Astrocyte (in vitro differentiated cells and primary cell): ENCODE measurements at regions not wholly inside any gene's neighbourhood (a gene's known extent, or its start where the extent isn't known, plus 50 kb on each side); places are given as distances from the start of the nearest gene placed in this dataset.

Experiments used
- EZH2 ChIP-seq: IDR thresholded peaks from 2 replicates; pipeline ENCODE4 v1.6.1; 2012; ENCODE audit warnings: mild to moderate bottlenecking, low read length, inconsistent platforms; ENCODE audit not compliant: insufficient read depth
- TF ChIP-seq, protein P1 (sequence below): IDR thresholded peaks from 2 replicates; pipeline ENCODE4 v1.5.1; 2011; ENCODE audit warnings: low read depth, mild to moderate bottlenecking, inconsistent platforms, low read length, moderate library complexity; ENCODE audit not compliant: insufficient read depth

DNA sequence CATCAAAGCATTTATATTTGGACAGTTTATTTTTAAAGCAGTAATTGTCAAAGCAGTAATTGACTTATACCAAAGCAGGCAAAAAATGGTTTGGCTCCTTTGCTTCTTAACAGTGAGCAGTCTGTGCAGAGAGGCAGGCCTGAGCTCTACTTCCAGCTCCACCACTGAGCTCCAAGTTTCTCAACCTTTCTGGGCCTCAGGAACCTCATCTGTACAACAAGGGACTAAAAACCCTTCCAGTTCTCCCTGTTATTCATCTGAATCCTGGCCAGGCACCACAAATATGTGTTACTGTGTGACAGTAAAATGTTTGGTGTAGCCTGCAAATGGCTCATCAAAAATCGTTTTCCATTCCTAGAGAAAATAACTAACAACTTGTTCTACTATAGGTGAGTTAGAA is 88.7 kb upstream of the TTC29 start:
- TF ChIP-seq, protein P1, sequence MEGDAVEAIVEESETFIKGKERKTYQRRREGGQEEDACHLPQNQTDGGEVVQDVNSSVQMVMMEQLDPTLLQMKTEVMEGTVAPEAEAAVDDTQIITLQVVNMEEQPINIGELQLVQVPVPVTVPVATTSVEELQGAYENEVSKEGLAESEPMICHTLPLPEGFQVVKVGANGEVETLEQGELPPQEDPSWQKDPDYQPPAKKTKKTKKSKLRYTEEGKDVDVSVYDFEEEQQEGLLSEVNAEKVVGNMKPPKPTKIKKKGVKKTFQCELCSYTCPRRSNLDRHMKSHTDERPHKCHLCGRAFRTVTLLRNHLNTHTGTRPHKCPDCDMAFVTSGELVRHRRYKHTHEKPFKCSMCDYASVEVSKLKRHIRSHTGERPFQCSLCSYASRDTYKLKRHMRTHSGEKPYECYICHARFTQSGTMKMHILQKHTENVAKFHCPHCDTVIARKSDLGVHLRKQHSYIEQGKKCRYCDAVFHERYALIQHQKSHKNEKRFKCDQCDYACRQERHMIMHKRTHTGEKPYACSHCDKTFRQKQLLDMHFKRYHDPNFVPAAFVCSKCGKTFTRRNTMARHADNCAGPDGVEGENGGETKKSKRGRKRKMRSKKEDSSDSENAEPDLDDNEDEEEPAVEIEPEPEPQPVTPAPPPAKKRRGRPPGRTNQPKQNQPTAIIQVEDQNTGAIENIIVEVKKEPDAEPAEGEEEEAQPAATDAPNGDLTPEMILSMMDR, result no peak
- TF ChIP-seq EZH2, result no peak
